SJSA1 (cell line): ENCODE measurements at regions not wholly inside any gene's neighbourhood (a gene's known extent, or its start where the extent isn't known, plus 50 kb on each side); places are given as distances from the start of the nearest gene placed in this dataset.

ENCODE experiments used
- DNase-seq, 2 experiments: peaks; one replicate each; pipeline ENCODE4 v3.0.0-alpha.2; 2015 to 2020; ENCODE audit warnings: low spot score in 2 of 2, low read depth in 1 of 2
- H3K27ac ChIP-seq: fragments of 250-450 bp; sonication (Bioruptor Pico); 2 replicates; pipeline ENCODE4 v1.5.1; 2020; ENCODE audit warnings: mild to moderate bottlenecking, moderate library complexity
- H3K27me3 ChIP-seq: fragments of 250-450 bp; sonication (Bioruptor Pico); replicated peaks from 2 replicates; pipeline ENCODE4 v1.5.1; 2020; ENCODE audit warnings: mild to moderate bottlenecking, moderate library complexity
- H3K36me3 ChIP-seq: fragments of 250-450 bp; sonication (Bioruptor Pico); 2 replicates; pipeline ENCODE4 v1.5.1; 2020; ENCODE audit warnings: mild to moderate bottlenecking
- H3K4me1 ChIP-seq: fragments of 250-450 bp; sonication (Bioruptor Pico); replicated peaks from 2 replicates; pipeline ENCODE4 v1.6.1; 2021; ENCODE audit warnings: mild to moderate bottlenecking
- H3K4me3 ChIP-seq: fragments of 250-450 bp; sonication (Bioruptor Pico); 2 replicates; pipeline ENCODE4 v1.5.1; 2020; ENCODE audit warnings: mild to moderate bottlenecking
- H3K9me3 ChIP-seq: fragments of 250-450 bp; sonication (Bioruptor Pico); replicated peaks from 2 replicates; pipeline ENCODE4 v1.5.1; 2020; ENCODE audit warnings: mild to moderate bottlenecking

- Histone ChIP-seq H3K27me3 (no peaks in the 10 kb centered on the region), H3K36me3 (no peaks in the 10 kb centered on the region), H3K4me1 (peaks cover 77% of the 10 kb centered on the region), H3K9me3 (peaks cover 10% of the 10 kb centered on the region), H3K4me3 (no peak overlapping the region), H3K27ac (peak overlapping the region; percentile 94)
- DNase-seq: no peak
Observed at GRCh38 chr18:8944871-8945245, 157.6 kb upstream of the NDUFV2 start.

GRCh38 chr18:8945514-8945913, 157.0 kb upstream of the NDUFV2 start:
- DNase-seq: no peak
- H3K36me3 ChIP-seq: no peaks in the 10 kb centered on the region
- H3K4me1 ChIP-seq: peaks cover 77% of the 10 kb centered on the region
- H3K27ac ChIP-seq: peak overlapping the region; percentile 94
- H3K4me3 ChIP-seq: no peak overlapping the region
- no peaks in the 10 kb centered on the region for H3K27me3 ChIP-seq
- peaks cover 10% of the 10 kb centered on the region for H3K9me3 ChIP-seq

- H3K4me3 ChIP-seq: no peak overlapping the region
- H3K27me3 ChIP-seq: no peaks in the 10 kb centered on the region
- no peaks in the 10 kb centered on the region for H3K36me3 ChIP-seq
- peaks cover 10% of the 10 kb centered on the region for H3K9me3 ChIP-seq
- peaks cover 77% of the 10 kb centered on the region for H3K4me1 ChIP-seq
- H3K27ac ChIP-seq: peak overlapping the region; percentile 94
- peak in 1 of 2 experiments; percentile 93 for DNase-seq
Observed at GRCh38 chr18:8946066-8946838, 156.2 kb upstream of the NDUFV2 start.

- no peaks in the 10 kb centered on the region for H3K36me3 ChIP-seq
- H3K9me3 ChIP-seq: peaks cover 10% of the 10 kb centered on the region
- peaks cover 70% of the 10 kb centered on the region for H3K4me1 ChIP-seq
- no peaks in the 10 kb centered on the region for H3K27me3 ChIP-seq
- no peak overlapping the region for H3K4me3 ChIP-seq
- peak overlapping the region; percentile 94 for H3K27ac ChIP-seq
- DNase-seq: peak; percentile 66 to 72
Observed at GRCh38 chr18:8947566-8947965, 154.9 kb upstream of the NDUFV2 start.

- Histone ChIP-seq H3K9me3 (peaks cover 10% of the 10 kb centered on the region), H3K27me3 (no peaks in the 10 kb centered on the region), H3K36me3 (no peaks in the 10 kb centered on the region), H3K4me3 (no peak overlapping the region), H3K4me1 (peaks cover 67% of the 10 kb centered on the region), H3K27ac (peak overlapping the region; percentile 94)
- DNase-seq: no peak
Observed at GRCh38 chr18:8948011-8948410, 154.5 kb upstream of the NDUFV2 start.

GRCh38 chr18:8948471-8949149, 153.9 kb upstream of the NDUFV2 start:
- peak overlapping the region; percentile 94 for H3K27ac ChIP-seq
- H3K9me3 ChIP-seq: peaks cover 10% of the 10 kb centered on the region
- peak; percentile 86 to 95 for DNase-seq
- H3K4me1 ChIP-seq: peaks cover 61% of the 10 kb centered on the region
- H3K27me3 ChIP-seq: no peaks in the 10 kb centered on the region
- H3K36me3 ChIP-seq: no peaks in the 10 kb centered on the region; the same call in 1 of the 2 replicates
- peak overlapping the region; percentile 1; the same call in 1 of the 2 replicates for H3K4me3 ChIP-seq

GRCh38 chr18:8949206-8949605, 153.3 kb upstream of the NDUFV2 start:
- DNase-seq: peak; percentile 51 to 61
- Histone ChIP-seq H3K27me3 (no peaks in the 10 kb centered on the region), H3K27ac (peak overlapping the region; percentile 94), H3K4me3 (peak overlapping the region; percentile 1; the same call in 1 of the 2 replicates), H3K36me3 (no peaks in the 10 kb centered on the region; the same call in 1 of the 2 replicates), H3K9me3 (peaks cover 10% of the 10 kb centered on the region), H3K4me1 (peaks cover 55% of the 10 kb centered on the region)

GRCh38 chr18:8951491-8951890, 151.0 kb upstream of the NDUFV2 start:
- no peak overlapping the region for H3K27ac ChIP-seq
- DNase-seq: no peak
- no peak overlapping the region for H3K4me3 ChIP-seq
- peaks cover 8% of the 10 kb centered on the region for H3K9me3 ChIP-seq
- H3K27me3 ChIP-seq: no peaks in the 10 kb centered on the region
- peaks cover 38% of the 10 kb centered on the region for H3K4me1 ChIP-seq
- no peaks in the 10 kb centered on the region; the same call in 1 of the 2 replicates for H3K36me3 ChIP-seq

- no peaks in the 10 kb centered on the region for H3K27me3 ChIP-seq
- peaks cover 33% of the 10 kb centered on the region for H3K4me1 ChIP-seq
- H3K36me3 ChIP-seq: no peaks in the 10 kb centered on the region; the same call in 1 of the 2 replicates
- H3K9me3 ChIP-seq: peaks cover under 1% of the 10 kb centered on the region; the same call in 1 of the 2 replicates
- H3K4me3 ChIP-seq: no peak overlapping the region
- no peak for DNase-seq
- H3K27ac ChIP-seq: no peak overlapping the region
Observed at GRCh38 chr18:8952174-8952573, 150.3 kb upstream of the NDUFV2 start.

GRCh38 chr18:8952769-8953760, 149.4 kb upstream of the NDUFV2 start:
- no peak for DNase-seq
- peaks cover 24% of the 10 kb centered on the region for H3K4me1 ChIP-seq
- H3K4me3 ChIP-seq: no peak overlapping the region
- no peak overlapping the region for H3K27ac ChIP-seq
- no peaks in the 10 kb centered on the region; the same call in 1 of the 2 replicates for H3K36me3 ChIP-seq
- no peaks in the 10 kb centered on the region for H3K9me3 ChIP-seq
- H3K27me3 ChIP-seq: no peaks in the 10 kb centered on the region

GRCh38 chr18:8957731-8958130, 144.8 kb upstream of the NDUFV2 start:
- no peaks in the 10 kb centered on the region for H3K27me3 ChIP-seq
- no peaks in the 10 kb centered on the region; the same call in 1 of the 2 replicates for H3K9me3 ChIP-seq
- DNase-seq: no peak
- peaks cover 16% of the 10 kb centered on the region for H3K4me1 ChIP-seq
- H3K36me3 ChIP-seq: no peaks in the 10 kb centered on the region; the same call in 1 of the 2 replicates
- no peak overlapping the region for H3K4me3 ChIP-seq
- no peak overlapping the region for H3K27ac ChIP-seq

- Histone ChIP-seq H3K27me3 (no peaks in the 10 kb centered on the region), H3K9me3 (no peaks in the 10 kb centered on the region; the same call in 1 of the 2 replicates), H3K27ac (no peak overlapping the region)
Observed at GRCh38 chr18:8958660-8959059, 143.8 kb upstream of the NDUFV2 start.

GRCh38 chr18:8959551-8960135, 142.9 kb upstream of the NDUFV2 start:
- Histone ChIP-seq H3K36me3 (no peaks in the 10 kb centered on the region), H3K9me3 (no peaks in the 10 kb centered on the region; the same call in 1 of the 2 replicates), H3K4me3 (no peak overlapping the region), H3K27ac (no peak overlapping the region), H3K27me3 (no peaks in the 10 kb centered on the region), H3K4me1 (peaks cover 16% of the 10 kb centered on the region)
- DNase-seq: no peak

More at GRCh38 chr18:8958660-8959059, 143.8 kb upstream of the NDUFV2 start:
- Histone ChIP-seq H3K4me3 (no peak overlapping the region), H3K4me1 (peaks cover 16% of the 10 kb centered on the region), H3K36me3 (no peaks in the 10 kb centered on the region; the same call in 1 of the 2 replicates)
- no peak for DNase-seq
